ENCODE measurements at regions not wholly inside any gene's neighbourhood (a gene's known extent, or its start where the extent isn't known, plus 50 kb on each side); places are given as distances from the start of the nearest gene placed in this dataset.
A peak's percentile ranks its signal among the peaks of the same experiment; 100 is the strongest.

- H3K4me3 ChIP-seq (replicated peaks; ENCODE audit: low read depth, low read length) = no peak overlapping the region
- TF ChIP-seq, protein P1, sequence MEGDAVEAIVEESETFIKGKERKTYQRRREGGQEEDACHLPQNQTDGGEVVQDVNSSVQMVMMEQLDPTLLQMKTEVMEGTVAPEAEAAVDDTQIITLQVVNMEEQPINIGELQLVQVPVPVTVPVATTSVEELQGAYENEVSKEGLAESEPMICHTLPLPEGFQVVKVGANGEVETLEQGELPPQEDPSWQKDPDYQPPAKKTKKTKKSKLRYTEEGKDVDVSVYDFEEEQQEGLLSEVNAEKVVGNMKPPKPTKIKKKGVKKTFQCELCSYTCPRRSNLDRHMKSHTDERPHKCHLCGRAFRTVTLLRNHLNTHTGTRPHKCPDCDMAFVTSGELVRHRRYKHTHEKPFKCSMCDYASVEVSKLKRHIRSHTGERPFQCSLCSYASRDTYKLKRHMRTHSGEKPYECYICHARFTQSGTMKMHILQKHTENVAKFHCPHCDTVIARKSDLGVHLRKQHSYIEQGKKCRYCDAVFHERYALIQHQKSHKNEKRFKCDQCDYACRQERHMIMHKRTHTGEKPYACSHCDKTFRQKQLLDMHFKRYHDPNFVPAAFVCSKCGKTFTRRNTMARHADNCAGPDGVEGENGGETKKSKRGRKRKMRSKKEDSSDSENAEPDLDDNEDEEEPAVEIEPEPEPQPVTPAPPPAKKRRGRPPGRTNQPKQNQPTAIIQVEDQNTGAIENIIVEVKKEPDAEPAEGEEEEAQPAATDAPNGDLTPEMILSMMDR (IDR thresholded peaks at IDR 0.05; ENCODE audit: low read depth, low read length, missing control alignments) = no peak
- DNase-seq (ENCODE audit: extremely low read depth, low read depth) = no peak
Observed at GRCh38 chr4:110754716-110755115, 131.8 kb upstream of the PITX2 start.

GRCh38 chr4:110769578-110769977 lies 146.7 kb upstream of the PITX2 start:
- TF ChIP-seq, protein P1 (IDR thresholded peaks at IDR 0.05; ENCODE audit: low read depth, low read length, missing control alignments) = no peak
- H3K4me3 ChIP-seq (replicated peaks; ENCODE audit: low read depth, low read length) = no peak overlapping the region
- DNase-seq (ENCODE audit: extremely low read depth, low read depth) = no peak

GRCh38 chr4:110770353-110770752 lies 147.5 kb upstream of the PITX2 start:
- no peak overlapping the region for H3K4me3 ChIP-seq (replicated peaks; ENCODE audit: low read depth, low read length)
- no peak for DNase-seq (ENCODE audit: extremely low read depth, low read depth)
- TF ChIP-seq, protein P1 (IDR thresholded peaks at IDR 0.05; ENCODE audit: low read depth, low read length, missing control alignments) = no peak

- H3K4me3 ChIP-seq (replicated peaks; ENCODE audit: low read depth, low read length) = no peak overlapping the region
- peak; percentile 27 for DNase-seq (ENCODE audit: extremely low read depth, low read depth)
- TF ChIP-seq, protein P1 (IDR thresholded peaks at IDR 0.05; ENCODE audit: low read depth, low read length, missing control alignments) = no peak
Observed at GRCh38 chr4:110778521-110778920, 155.6 kb upstream of the PITX2 start.

DNA sequence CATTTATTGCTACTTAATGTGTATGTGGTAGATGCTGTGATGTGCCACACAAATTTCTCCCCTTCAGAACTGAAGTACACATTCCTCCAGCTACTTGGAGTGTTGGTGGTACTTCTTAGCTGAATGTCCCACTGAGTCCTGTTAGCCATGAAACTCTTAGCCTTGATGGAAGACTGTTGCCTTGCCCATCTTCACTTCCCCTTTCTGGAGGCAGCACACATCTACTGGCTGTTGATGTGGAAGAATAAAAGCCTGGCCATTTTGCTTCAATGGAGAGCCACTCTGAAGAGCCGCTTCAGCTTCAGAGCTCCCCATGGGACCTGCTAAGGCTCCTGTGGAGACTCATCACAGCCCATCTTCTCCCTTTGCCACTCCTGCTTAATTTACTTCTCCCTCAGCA lies 157.7 kb upstream of the PITX2 start:
- no peak overlapping the region for H3K4me3 ChIP-seq (replicated peaks; ENCODE audit: low read depth, low read length)
- TF ChIP-seq, protein P1 (IDR thresholded peaks at IDR 0.05; ENCODE audit: low read depth, low read length, missing control alignments) = no peak
- DNase-seq (ENCODE audit: extremely low read depth, low read depth) = no peak

GRCh38 chr4:110781944-110782343 lies 159.1 kb upstream of the PITX2 start:
- no peak for DNase-seq (ENCODE audit: extremely low read depth, low read depth)
- TF ChIP-seq, protein P1 (IDR thresholded peaks at IDR 0.05; ENCODE audit: low read depth, low read length, missing control alignments) = no peak
- no peak overlapping the region for H3K4me3 ChIP-seq (replicated peaks; ENCODE audit: low read depth, low read length)

DNA sequence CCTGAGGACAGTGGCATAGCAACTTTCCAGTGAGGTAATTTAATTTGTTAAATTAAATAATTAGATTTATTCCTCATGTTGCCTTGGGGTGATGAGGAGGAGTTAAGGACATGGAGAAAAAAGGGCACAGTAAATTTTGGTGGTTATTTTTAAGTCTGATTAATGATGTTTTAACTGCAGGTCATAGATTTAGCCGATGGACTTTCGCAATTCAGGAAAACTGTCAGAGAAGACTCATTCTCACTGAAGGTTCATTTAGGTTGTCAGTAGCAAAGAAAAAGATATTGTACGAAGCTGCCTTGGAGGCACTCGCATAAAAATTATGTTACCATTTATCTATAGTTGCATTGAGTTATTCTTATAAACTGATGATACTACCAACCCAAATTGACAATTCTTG lies 164.2 kb upstream of the PITX2 start:
- H3K4me3 ChIP-seq (replicated peaks; ENCODE audit: low read depth, low read length) = no peak overlapping the region
- DNase-seq (ENCODE audit: extremely low read depth, low read depth) = no peak
- TF ChIP-seq, protein P1 (IDR thresholded peaks at IDR 0.05; ENCODE audit: low read depth, low read length, missing control alignments) = no peak

All from HFF-Myc (cell line).